Prostate gland (tissue), 2 donors: ENCODE measurements at regions not wholly inside any gene's neighbourhood (a gene's known extent, or its start where the extent isn't known, plus 50 kb on each side); places are given as distances from the start of the nearest gene placed in this dataset.
"Not testable (repeated sequence)": the region's sequence is repeated elsewhere in the genome, so short reads cannot be mapped to it uniquely, and the experiment has no call there.

Source experiments
- CTCF ChIP-seq, 4 experiments: fragments of 200-600 bp in 2 of 4; fragments of 450-650 bp in 2 of 4; sonication (generic) in 2 of 4; IDR thresholded peaks; 1 replicate in 3 of 4; 2 replicates in 1 of 4; pipeline ENCODE4 v1.5.1; 2016 to 2019; ENCODE audit warnings: antibody characterized with exemption in 4 of 4, mild to moderate bottlenecking in 2 of 4, moderate library complexity in 2 of 4
- POLR2A ChIP-seq: fragments of 450-650 bp; IDR thresholded peaks from one replicate; pipeline ENCODE4 v1.6.1; 2016; ENCODE audit warnings: antibody characterized with exemption, mild to moderate bottlenecking

DNA sequence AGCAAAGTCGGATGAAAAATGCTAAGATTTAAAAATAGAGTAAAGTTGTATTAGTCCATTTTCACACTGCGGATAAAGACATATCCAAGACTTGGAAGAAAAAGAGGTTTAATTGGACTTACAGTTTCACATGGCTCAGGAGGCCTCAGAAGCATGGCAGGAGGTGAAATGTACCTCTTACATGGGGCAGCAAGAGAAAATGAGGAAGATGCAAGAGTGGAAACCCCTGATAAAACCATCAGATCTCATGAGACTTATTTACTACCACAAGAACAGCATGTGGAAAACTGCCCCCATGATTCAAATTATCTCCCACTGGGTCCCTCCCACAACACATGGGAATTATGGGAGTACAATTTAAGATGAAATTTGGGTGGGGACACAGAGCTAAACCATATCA is 391.7 kb downstream of the PTPRC start:
- not testable (repeated sequence) for TF ChIP-seq CTCF (IDR thresholded peaks at IDR 0.05); POLR2A
